Astrocyte (in vitro differentiated cells and primary cell): ENCODE measurements at regions not wholly inside any gene's neighbourhood (a gene's known extent, or its start where the extent isn't known, plus 50 kb on each side); places are given as distances from the start of the nearest gene placed in this dataset.
"Not testable (repeated sequence)": the region's sequence is repeated elsewhere in the genome, so short reads cannot be mapped to it uniquely, and the experiment has no call there.

Experiments used
- DNase-seq: peaks from one replicate; pipeline ENCODE4 v3.0.0-alpha.2; 2010; ENCODE audit warnings: low read depth
- FAIRE-seq: peaks from 2 replicates; lab custom pipeline; 2011; peaks lifted over from hg19 to GRCh38; lab: Jason Lieb, UNC
- H2AFZ ChIP-seq: 2 replicates; pipeline ENCODE4 v1.6.0; 2012; ENCODE audit warnings: low read depth, low read length, inconsistent platforms
- H3K27ac ChIP-seq: 2 replicates; pipeline ENCODE4 v1.5.1; 2011; ENCODE audit warnings: low read depth, low read length, inconsistent platforms
- H3K27me3 ChIP-seq: 2 replicates; pipeline ENCODE4 v1.6.0; 2011; ENCODE audit warnings: low read length, inconsistent platforms; ENCODE audit not compliant: insufficient read depth
- H3K36me3 ChIP-seq: 2 replicates; pipeline ENCODE4 v1.5.1; 2011; ENCODE audit warnings: low read length, inconsistent platforms; ENCODE audit not compliant: insufficient read depth
- H3K4me1 ChIP-seq: 2 replicates; pipeline ENCODE4 v1.5.1; 2011; ENCODE audit warnings: low read length, inconsistent platforms; ENCODE audit not compliant: insufficient read depth
- H3K4me2 ChIP-seq: 2 replicates; pipeline ENCODE4 v1.6.0; 2012; ENCODE audit warnings: low read length, inconsistent platforms
- H3K4me3 ChIP-seq: 2 replicates; pipeline ENCODE4 v1.5.1; 2011; ENCODE audit warnings: low read depth, mild to moderate bottlenecking, low read length, inconsistent platforms; ENCODE audit not compliant: insufficient read depth
- H3K79me2 ChIP-seq: 2 replicates; pipeline ENCODE4 v1.6.0; 2012; ENCODE audit warnings: mild to moderate bottlenecking, low read length, inconsistent platforms; ENCODE audit not compliant: insufficient read depth
- H3K9ac ChIP-seq: 2 replicates; pipeline ENCODE4 v1.6.0; 2012; ENCODE audit warnings: mild to moderate bottlenecking, low read length, inconsistent platforms
- H3K9me3 ChIP-seq: 2 replicates; pipeline ENCODE4 v1.5.1; 2012; ENCODE audit warnings: low read depth, mild to moderate bottlenecking, low read length, inconsistent platforms; ENCODE audit not compliant: insufficient read depth
- H4K20me1 ChIP-seq: 2 replicates; pipeline ENCODE4 v1.6.0; 2012; ENCODE audit warnings: low read length, inconsistent platforms; ENCODE audit not compliant: insufficient read depth
- H3K27ac Mint-ChIP-seq: one replicate; pipeline ENCODE4 v1.8.0; 2021; ENCODE audit warnings: mild to moderate bottlenecking, mixed read lengths; ENCODE audit not compliant: unreplicated experiment
- H3K27me3 Mint-ChIP-seq: one replicate; pipeline ENCODE4 v1.8.0; 2021; ENCODE audit warnings: low read depth, mixed read lengths; ENCODE audit not compliant: unreplicated experiment
- H3K36me3 Mint-ChIP-seq: one replicate; pipeline ENCODE4 v1.8.0; 2021; ENCODE audit warnings: low read depth, mixed read lengths; ENCODE audit not compliant: unreplicated experiment
- H3K4me1 Mint-ChIP-seq: one replicate; pipeline ENCODE4 v1.8.0; 2021; ENCODE audit warnings: low read depth, mixed read lengths; ENCODE audit not compliant: unreplicated experiment
- H3K4me3 Mint-ChIP-seq: one replicate; pipeline ENCODE4 v1.8.0; 2021; ENCODE audit warnings: mild to moderate bottlenecking, moderate library complexity, mixed read lengths; ENCODE audit not compliant: unreplicated experiment
- H3K9me3 Mint-ChIP-seq: one replicate; pipeline ENCODE4 v1.8.0; 2021; ENCODE audit warnings: mild to moderate bottlenecking, mixed read lengths; ENCODE audit not compliant: unreplicated experiment
- CTCF ChIP-seq: IDR thresholded peaks from 2 replicates; pipeline ENCODE4 v1.5.1; 2011; ENCODE audit warnings: low read depth, mild to moderate bottlenecking, inconsistent platforms, low read length, moderate library complexity; ENCODE audit not compliant: insufficient read depth
- EZH2 ChIP-seq: IDR thresholded peaks from 2 replicates; pipeline ENCODE4 v1.6.1; 2012; ENCODE audit warnings: mild to moderate bottlenecking, low read length, inconsistent platforms; ENCODE audit not compliant: insufficient read depth

GRCh38 chr2:53208815-53209214 is 558.8 kb upstream of the CHAC2 start:
- no peak overlapping the region for H3K27ac ChIP-seq
- H3K4me3 Mint-ChIP-seq: no peak overlapping the region
- no peaks in the 10 kb centered on the region for H3K4me1 ChIP-seq
- H3K27ac Mint-ChIP-seq: no peak overlapping the region
- H3K36me3 ChIP-seq: no peaks in the 10 kb centered on the region
- TF ChIP-seq EZH2 (no peak), CTCF (no peak)
- no peaks in the 10 kb centered on the region for H4K20me1 ChIP-seq
- H3K79me2 ChIP-seq: no peaks in the 10 kb centered on the region
- no peaks in the 10 kb centered on the region for H3K27me3 ChIP-seq
- no peak overlapping the region for H3K4me3 ChIP-seq
- no peak for DNase-seq
- no peaks in the 10 kb centered on the region for H3K27me3 Mint-ChIP-seq
- no peak for FAIRE-seq
- H3K9ac ChIP-seq: no peak overlapping the region
- no peaks in the 10 kb centered on the region for H3K9me3 Mint-ChIP-seq
- no peaks in the 10 kb centered on the region for H3K9me3 ChIP-seq
- no peaks in the 10 kb centered on the region for H3K36me3 Mint-ChIP-seq
- H3K4me2 ChIP-seq: no peak overlapping the region
- H2AFZ ChIP-seq: no peak overlapping the region
- no peaks in the 10 kb centered on the region for H3K4me1 Mint-ChIP-seq

DNA sequence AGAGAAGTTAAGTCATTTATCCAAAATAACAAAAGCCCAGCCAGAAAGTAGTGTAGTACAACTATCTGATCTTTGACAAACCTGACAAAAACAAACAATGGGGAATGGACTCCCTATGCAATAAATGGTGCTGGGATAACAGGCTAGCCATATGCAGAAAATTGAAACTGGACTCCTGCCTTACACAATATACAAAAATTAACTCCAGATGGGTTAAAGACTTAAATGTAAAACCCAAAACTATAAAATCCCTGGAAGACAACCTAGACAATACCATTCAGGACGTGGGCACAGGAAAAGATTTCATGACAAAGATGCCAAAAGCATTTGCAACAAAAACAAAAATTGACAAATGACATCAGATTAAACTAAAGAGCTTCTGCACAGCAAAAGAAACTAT is 561.4 kb upstream of the CHAC2 start:
- not testable (repeated sequence) for H3K9me3 ChIP-seq, H3K9me3 Mint-ChIP-seq, DNase-seq, H3K36me3 ChIP-seq, H3K4me1 Mint-ChIP-seq, H3K27me3 Mint-ChIP-seq, H3K4me2 ChIP-seq, H3K27ac ChIP-seq, H4K20me1 ChIP-seq, H3K9ac ChIP-seq, H3K36me3 Mint-ChIP-seq, H3K4me3 Mint-ChIP-seq, H3K4me1 ChIP-seq, FAIRE-seq, H3K4me3 ChIP-seq, H3K79me2 ChIP-seq, H3K27ac Mint-ChIP-seq, H3K27me3 ChIP-seq, H2AFZ ChIP-seq

DNA sequence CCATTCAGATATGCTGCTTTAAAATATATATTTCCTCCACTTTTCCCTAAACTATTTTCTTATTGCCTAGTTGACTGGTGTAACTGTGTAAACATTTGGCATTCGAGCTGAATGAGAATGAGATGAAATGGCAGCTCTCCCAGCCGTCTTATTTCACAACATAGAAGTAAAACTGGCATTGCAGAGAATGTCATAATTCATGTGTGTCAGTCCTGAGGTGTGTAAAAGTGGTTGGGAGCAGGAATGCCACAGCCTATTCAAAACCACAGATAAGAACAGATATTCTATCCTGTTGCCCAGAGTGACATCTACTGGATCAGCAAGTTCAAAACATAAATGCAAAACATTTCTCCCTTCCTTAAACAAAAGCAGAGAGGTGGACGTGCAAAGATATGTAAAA is 565.5 kb upstream of the CHAC2 start:
- H3K27me3 Mint-ChIP-seq: no peaks in the 10 kb centered on the region
- H3K27ac Mint-ChIP-seq: no peak overlapping the region
- Histone ChIP-seq H3K4me1 (no peaks in the 10 kb centered on the region), H2AFZ (no peak overlapping the region), H4K20me1 (no peaks in the 10 kb centered on the region), H3K9ac (no peak overlapping the region), H3K27ac (no peak overlapping the region), H3K79me2 (no peaks in the 10 kb centered on the region), H3K27me3 (no peaks in the 10 kb centered on the region), H3K36me3 (no peaks in the 10 kb centered on the region), H3K4me2 (peak overlapping the region; percentile 23), H3K9me3 (no peaks in the 10 kb centered on the region), H3K4me3 (no peak overlapping the region)
- FAIRE-seq (no peak), DNase-seq (peak; percentile 90)
- H3K9me3 Mint-ChIP-seq: no peaks in the 10 kb centered on the region
- no peak for TF ChIP-seq EZH2
- peak; percentile 34 for TF ChIP-seq CTCF
- H3K36me3 Mint-ChIP-seq: no peaks in the 10 kb centered on the region
- no peak overlapping the region for H3K4me3 Mint-ChIP-seq
- peaks cover 2% of the 10 kb centered on the region for H3K4me1 Mint-ChIP-seq
